ENCODE measurements at regions not wholly inside any gene's neighbourhood (a gene's known extent, or its start where the extent isn't known, plus 50 kb on each side); places are given as distances from the start of the nearest gene placed in this dataset.
"Not testable (repeated sequence)": the region's sequence is repeated elsewhere in the genome, so short reads cannot be mapped to it uniquely, and the experiment has no call there.

- no peak overlapping the region for H3K27ac ChIP-seq (ENCODE audit: low read depth, low read length)
- H3K4me1 ChIP-seq (ENCODE audit: control insufficient read depth in 1 of 2, insufficient read depth in 2 of 2, low read length in 2 of 2) = no peaks in the 10 kb centered on the region
- H3K36me3 ChIP-seq (ENCODE audit: control insufficient read depth in 1 of 2, insufficient read depth in 2 of 2, low read length in 2 of 2) = no peaks in the 10 kb centered on the region
- no peak overlapping the region for H3K4me3 ChIP-seq (ENCODE audit: low read depth in 1 of 2, low read length in 2 of 2)
- H3K9ac ChIP-seq (ENCODE audit: low read depth in 1 of 2, low read length in 2 of 2) = no peak overlapping the region
- H3K27me3 ChIP-seq (ENCODE audit: control insufficient read depth in 1 of 2, insufficient read depth in 2 of 2, low read length in 2 of 2) = no peaks in the 10 kb centered on the region
- no peaks in the 10 kb centered on the region for H3K9me3 ChIP-seq (ENCODE audit: control insufficient read depth in 1 of 2, low read length in 2 of 2)
Measured at GRCh38 chr5:32534041-32534440, 51.3 kb upstream of the SUB1 start.

GRCh38 chr5:32531885-32532520 lies 53.4 kb upstream of the SUB1 start:
- no peaks in the 10 kb centered on the region for H3K4me1 ChIP-seq (ENCODE audit: control insufficient read depth in 1 of 2, insufficient read depth in 2 of 2, low read length in 2 of 2)
- H3K36me3 ChIP-seq (ENCODE audit: control insufficient read depth in 1 of 2, insufficient read depth in 2 of 2, low read length in 2 of 2) = no peaks in the 10 kb centered on the region
- peak overlapping the region in 1 of 2 donors; percentile 5 for H3K9ac ChIP-seq (ENCODE audit: low read depth in 1 of 2, low read length in 2 of 2)
- H3K4me3 ChIP-seq (ENCODE audit: low read depth in 1 of 2, low read length in 2 of 2) = peak overlapping the region; percentile 33 to 47
- no peaks in the 10 kb centered on the region for H3K9me3 ChIP-seq (ENCODE audit: control insufficient read depth in 1 of 2, low read length in 2 of 2)
- H3K27me3 ChIP-seq (ENCODE audit: control insufficient read depth in 1 of 2, insufficient read depth in 2 of 2, low read length in 2 of 2) = no peaks in the 10 kb centered on the region
- peak overlapping the region; percentile 34 for H3K27ac ChIP-seq (ENCODE audit: low read depth, low read length)

GRCh38 chr5:32527321-32527720 lies 58.0 kb upstream of the SUB1 start:
- not testable (repeated sequence) for H3K4me3 ChIP-seq (ENCODE audit: low read depth in 1 of 2, low read length in 2 of 2); H3K4me1 ChIP-seq (ENCODE audit: control insufficient read depth in 1 of 2, insufficient read depth in 2 of 2, low read length in 2 of 2); H3K27ac ChIP-seq (ENCODE audit: low read depth, low read length); H3K9ac ChIP-seq (ENCODE audit: low read depth in 1 of 2, low read length in 2 of 2); H3K36me3 ChIP-seq (ENCODE audit: control insufficient read depth in 1 of 2, insufficient read depth in 2 of 2, low read length in 2 of 2); H3K9me3 ChIP-seq (ENCODE audit: control insufficient read depth in 1 of 2, low read length in 2 of 2); H3K27me3 ChIP-seq (ENCODE audit: control insufficient read depth in 1 of 2, insufficient read depth in 2 of 2, low read length in 2 of 2)

- H3K9me3 ChIP-seq (ENCODE audit: control insufficient read depth in 1 of 2, low read length in 2 of 2) = no peaks in the 10 kb centered on the region
- no peaks in the 10 kb centered on the region for H3K36me3 ChIP-seq (ENCODE audit: control insufficient read depth in 1 of 2, insufficient read depth in 2 of 2, low read length in 2 of 2)
- no peaks in the 10 kb centered on the region for H3K27me3 ChIP-seq (ENCODE audit: control insufficient read depth in 1 of 2, insufficient read depth in 2 of 2, low read length in 2 of 2)
- H3K9ac ChIP-seq (ENCODE audit: low read depth in 1 of 2, low read length in 2 of 2) = no peak overlapping the region
- no peak overlapping the region for H3K4me3 ChIP-seq (ENCODE audit: low read depth in 1 of 2, low read length in 2 of 2)
- H3K27ac ChIP-seq (ENCODE audit: low read depth, low read length) = no peak overlapping the region
- H3K4me1 ChIP-seq (ENCODE audit: control insufficient read depth in 1 of 2, insufficient read depth in 2 of 2, low read length in 2 of 2) = no peaks in the 10 kb centered on the region
Measured at GRCh38 chr5:32526810-32527209, 58.5 kb upstream of the SUB1 start.

- H3K36me3 ChIP-seq (ENCODE audit: control insufficient read depth in 1 of 2, insufficient read depth in 2 of 2, low read length in 2 of 2) = no peaks in the 10 kb centered on the region
- H3K4me3 ChIP-seq (ENCODE audit: low read depth in 1 of 2, low read length in 2 of 2) = no peak overlapping the region
- H3K4me1 ChIP-seq (ENCODE audit: control insufficient read depth in 1 of 2, insufficient read depth in 2 of 2, low read length in 2 of 2) = no peaks in the 10 kb centered on the region
- no peak overlapping the region for H3K27ac ChIP-seq (ENCODE audit: low read depth, low read length)
- H3K9me3 ChIP-seq (ENCODE audit: control insufficient read depth in 1 of 2, low read length in 2 of 2) = no peaks in the 10 kb centered on the region
- no peaks in the 10 kb centered on the region for H3K27me3 ChIP-seq (ENCODE audit: control insufficient read depth in 1 of 2, insufficient read depth in 2 of 2, low read length in 2 of 2)
- no peak overlapping the region for H3K9ac ChIP-seq (ENCODE audit: low read depth in 1 of 2, low read length in 2 of 2)
Measured at GRCh38 chr5:32523625-32524024, 61.7 kb upstream of the SUB1 start.

- Histone ChIP-seq H3K27me3 (ENCODE audit: control insufficient read depth in 1 of 2, insufficient read depth in 2 of 2, low read length in 2 of 2) (no peaks in the 10 kb centered on the region), H3K4me1 (ENCODE audit: control insufficient read depth in 1 of 2, insufficient read depth in 2 of 2, low read length in 2 of 2) (no peaks in the 10 kb centered on the region), H3K9ac (ENCODE audit: low read depth in 1 of 2, low read length in 2 of 2) (no peak overlapping the region), H3K36me3 (ENCODE audit: control insufficient read depth in 1 of 2, insufficient read depth in 2 of 2, low read length in 2 of 2) (no peaks in the 10 kb centered on the region), H3K27ac (ENCODE audit: low read depth, low read length) (no peak overlapping the region), H3K4me3 (ENCODE audit: low read depth in 1 of 2, low read length in 2 of 2) (no peak overlapping the region), H3K9me3 (ENCODE audit: control insufficient read depth in 1 of 2, low read length in 2 of 2) (no peaks in the 10 kb centered on the region)
Measured at GRCh38 chr5:32522429-32523143, 62.8 kb upstream of the SUB1 start.

GRCh38 chr5:32521481-32521880 lies 63.9 kb upstream of the SUB1 start:
- Histone ChIP-seq H3K27me3 (ENCODE audit: control insufficient read depth in 1 of 2, insufficient read depth in 2 of 2, low read length in 2 of 2) (no peaks in the 10 kb centered on the region), H3K4me3 (ENCODE audit: low read depth in 1 of 2, low read length in 2 of 2) (no peak overlapping the region), H3K9me3 (ENCODE audit: control insufficient read depth in 1 of 2, low read length in 2 of 2) (no peaks in the 10 kb centered on the region), H3K9ac (ENCODE audit: low read depth in 1 of 2, low read length in 2 of 2) (no peak overlapping the region), H3K4me1 (ENCODE audit: control insufficient read depth in 1 of 2, insufficient read depth in 2 of 2, low read length in 2 of 2) (no peaks in the 10 kb centered on the region), H3K36me3 (ENCODE audit: control insufficient read depth in 1 of 2, insufficient read depth in 2 of 2, low read length in 2 of 2) (no peaks in the 10 kb centered on the region), H3K27ac (ENCODE audit: low read depth, low read length) (no peak overlapping the region)

- H3K4me3 ChIP-seq (ENCODE audit: low read depth in 1 of 2, low read length in 2 of 2) = no peak overlapping the region
- no peaks in the 10 kb centered on the region for H3K27me3 ChIP-seq (ENCODE audit: control insufficient read depth in 1 of 2, insufficient read depth in 2 of 2, low read length in 2 of 2)
- H3K27ac ChIP-seq (ENCODE audit: low read depth, low read length) = no peak overlapping the region
- no peaks in the 10 kb centered on the region for H3K36me3 ChIP-seq (ENCODE audit: control insufficient read depth in 1 of 2, insufficient read depth in 2 of 2, low read length in 2 of 2)
- H3K9me3 ChIP-seq (ENCODE audit: control insufficient read depth in 1 of 2, low read length in 2 of 2) = no peaks in the 10 kb centered on the region
- no peaks in the 10 kb centered on the region for H3K4me1 ChIP-seq (ENCODE audit: control insufficient read depth in 1 of 2, insufficient read depth in 2 of 2, low read length in 2 of 2)
- no peak overlapping the region for H3K9ac ChIP-seq (ENCODE audit: low read depth in 1 of 2, low read length in 2 of 2)
Measured at GRCh38 chr5:32520972-32521371, 64.4 kb upstream of the SUB1 start.

- Histone ChIP-seq H3K27me3 (ENCODE audit: control insufficient read depth in 1 of 2, insufficient read depth in 2 of 2, low read length in 2 of 2) (no peaks in the 10 kb centered on the region), H3K4me1 (ENCODE audit: control insufficient read depth in 1 of 2, insufficient read depth in 2 of 2, low read length in 2 of 2) (no peaks in the 10 kb centered on the region), H3K9me3 (ENCODE audit: control insufficient read depth in 1 of 2, low read length in 2 of 2) (no peaks in the 10 kb centered on the region), H3K4me3 (ENCODE audit: low read depth in 1 of 2, low read length in 2 of 2) (no peak overlapping the region), H3K36me3 (ENCODE audit: control insufficient read depth in 1 of 2, insufficient read depth in 2 of 2, low read length in 2 of 2) (no peaks in the 10 kb centered on the region), H3K27ac (ENCODE audit: low read depth, low read length) (no peak overlapping the region), H3K9ac (ENCODE audit: low read depth in 1 of 2, low read length in 2 of 2) (no peak overlapping the region)
Measured at GRCh38 chr5:32520356-32520755, 65.0 kb upstream of the SUB1 start.

GRCh38 chr5:32519508-32519907 lies 65.8 kb upstream of the SUB1 start:
- Histone ChIP-seq H3K27me3 (ENCODE audit: control insufficient read depth in 1 of 2, insufficient read depth in 2 of 2, low read length in 2 of 2) (no peaks in the 10 kb centered on the region), H3K4me1 (ENCODE audit: control insufficient read depth in 1 of 2, insufficient read depth in 2 of 2, low read length in 2 of 2) (no peaks in the 10 kb centered on the region), H3K9ac (ENCODE audit: low read depth in 1 of 2, low read length in 2 of 2) (no peak overlapping the region), H3K27ac (ENCODE audit: low read depth, low read length) (no peak overlapping the region), H3K9me3 (ENCODE audit: control insufficient read depth in 1 of 2, low read length in 2 of 2) (no peaks in the 10 kb centered on the region), H3K4me3 (ENCODE audit: low read depth in 1 of 2, low read length in 2 of 2) (no peak overlapping the region), H3K36me3 (ENCODE audit: control insufficient read depth in 1 of 2, insufficient read depth in 2 of 2, low read length in 2 of 2) (no peaks in the 10 kb centered on the region)
